ENCODE measurements at regions not wholly inside any gene's neighbourhood (a gene's known extent, or its start where the extent isn't known, plus 50 kb on each side); places are given as distances from the start of the nearest gene placed in this dataset.
"Not testable (repeated sequence)": the region's sequence is repeated elsewhere in the genome, so short reads cannot be mapped to it uniquely, and the experiment has no call there.

- no peak for DNase-seq (ENCODE audit: low read depth, low spot score)
These were observed 127.1 kb upstream of the TMEM164 start for GRCh38 chrX:109875831-109876230.

- DNase-seq (ENCODE audit: low read depth, low spot score), result no peak
These were observed 124.7 kb upstream of the TMEM164 start for GRCh38 chrX:109878236-109878635.

- DNase-seq (ENCODE audit: low read depth, low spot score), result no peak
These were observed 122.9 kb upstream of the TMEM164 start for GRCh38 chrX:109879991-109880390.

GRCh38 chrX:109880629-109881028 is 122.3 kb upstream of the TMEM164 start:
- no peak for DNase-seq (ENCODE audit: low read depth, low spot score)

- DNase-seq (ENCODE audit: low read depth, low spot score), result no peak
These were observed 116.7 kb upstream of the TMEM164 start for GRCh38 chrX:109886122-109886761.

- no peak for DNase-seq (ENCODE audit: low read depth, low spot score)
These were observed 113.5 kb upstream of the TMEM164 start for GRCh38 chrX:109889289-109890006.

- no peak for DNase-seq (ENCODE audit: low read depth, low spot score)
These were observed 112.6 kb upstream of the TMEM164 start for GRCh38 chrX:109890300-109890699.

- DNase-seq (ENCODE audit: low read depth, low spot score), result peak; percentile 13
These were observed 111.9 kb upstream of the TMEM164 start for GRCh38 chrX:109890910-109891502.

GRCh38 chrX:109896024-109896423 is 106.9 kb upstream of the TMEM164 start:
- not testable (repeated sequence) for DNase-seq (ENCODE audit: low read depth, low spot score)

GRCh38 chrX:109902665-109903064 is 100.2 kb upstream of the TMEM164 start:
- DNase-seq (ENCODE audit: low read depth, low spot score), result no peak

GRCh38 chrX:109911046-109911445 is 91.9 kb upstream of the TMEM164 start:
- no peak for DNase-seq (ENCODE audit: low read depth, low spot score)

GRCh38 chrX:109912993-109913392 is 89.9 kb upstream of the TMEM164 start:
- not testable (repeated sequence) for DNase-seq (ENCODE audit: low read depth, low spot score)

GRCh38 chrX:109914114-109914849 is 88.6 kb upstream of the TMEM164 start:
- no peak for DNase-seq (ENCODE audit: low read depth, low spot score)

GRCh38 chrX:109918753-109919152 is 84.2 kb upstream of the TMEM164 start:
- DNase-seq (ENCODE audit: low read depth, low spot score), result no peak

GRCh38 chrX:109920325-109920724 is 82.6 kb upstream of the TMEM164 start:
- DNase-seq (ENCODE audit: low read depth, low spot score), result no peak

GRCh38 chrX:109920868-109921267 is 82.0 kb upstream of the TMEM164 start:
- no peak for DNase-seq (ENCODE audit: low read depth, low spot score)

- DNase-seq (ENCODE audit: low read depth, low spot score), result no peak
These were observed 80.7 kb upstream of the TMEM164 start for GRCh38 chrX:109922190-109922589.

- DNase-seq (ENCODE audit: low read depth, low spot score), result not testable (repeated sequence)
These were observed 77.9 kb upstream of the TMEM164 start for GRCh38 chrX:109925003-109925402.

GRCh38 chrX:109925656-109926055 is 77.3 kb upstream of the TMEM164 start:
- no peak for DNase-seq (ENCODE audit: low read depth, low spot score)

GRCh38 chrX:109926118-109926517 is 76.8 kb upstream of the TMEM164 start:
- no peak for DNase-seq (ENCODE audit: low read depth, low spot score)

GRCh38 chrX:109926743-109927662 is 75.9 kb upstream of the TMEM164 start:
- no peak for DNase-seq (ENCODE audit: low read depth, low spot score)

All from pulmonary artery endothelial cell (primary cell).